ENCODE measurements at regions not wholly inside any gene's neighbourhood (a gene's known extent, or its start where the extent isn't known, plus 50 kb on each side); places are given as distances from the start of the nearest gene placed in this dataset.
A peak's percentile ranks its signal among the peaks of the same experiment; 100 is the strongest.

- H3K36me3 ChIP-seq (ENCODE audit: insufficient read depth): no peaks in the 10 kb centered on the region
Measured at GRCh38 chr6:144714021-144714712, 429.0 kb downstream of the UTRN start.

More at GRCh38 chr6:144714021-144714712, 429.0 kb downstream of the UTRN start:
- Mint-ChIP-seq H3K27ac (no peak overlapping the region), H3K9me3 (no peaks in the 10 kb centered on the region), H3K4me3 (no peak overlapping the region), H3K36me3 (ENCODE audit: low read depth) (no peaks in the 10 kb centered on the region), H3K27me3 (ENCODE audit: insufficient read depth, low read depth, poor library complexity) (peaks cover 2% of the 10 kb centered on the region), H3K4me1 (peaks cover 14% of the 10 kb centered on the region; the same call in 2 of the 3 replicates)
- no peak overlapping the region for H3K4me2 ChIP-seq
- H3F3A ChIP-seq (replicated peaks; ENCODE audit: low read depth): no peaks in the 10 kb centered on the region
- no peaks in the 10 kb centered on the region for H4K20me1 ChIP-seq (replicated peaks; ENCODE audit: insufficient read depth)
- TF ChIP-seq EZH2 (IDR thresholded peaks at IDR 0.05; ENCODE audit: low read depth, unreplicated experiment) (no peak), NANOG (IDR thresholded peaks at IDR 0.05; ENCODE audit: borderline replicate concordance) (no peak), POLR2AphosphoS5 (IDR thresholded peaks at IDR 0.05; ENCODE audit: low read depth) (no peak), CREB1 (CRISPR knock-in tag; IDR thresholded peaks at IDR 0.05; ENCODE audit: low read depth) (no peak), EZH2phosphoT487 (IDR thresholded peaks at IDR 0.05; ENCODE audit: unreplicated experiment) (no peak), ZNF114 (CRISPR knock-in tag; IDR thresholded peaks at IDR 0.05) (no peak), STAT1 (IDR thresholded peaks at IDR 0.05; ENCODE audit: unreplicated experiment) (no peak), ETS1 (IDR thresholded peaks at IDR 0.05) (no peak), JUNB (IDR thresholded peaks at IDR 0.05; ENCODE audit: unreplicated experiment) (no peak)
- TF ChIP-seq, protein P1, sequence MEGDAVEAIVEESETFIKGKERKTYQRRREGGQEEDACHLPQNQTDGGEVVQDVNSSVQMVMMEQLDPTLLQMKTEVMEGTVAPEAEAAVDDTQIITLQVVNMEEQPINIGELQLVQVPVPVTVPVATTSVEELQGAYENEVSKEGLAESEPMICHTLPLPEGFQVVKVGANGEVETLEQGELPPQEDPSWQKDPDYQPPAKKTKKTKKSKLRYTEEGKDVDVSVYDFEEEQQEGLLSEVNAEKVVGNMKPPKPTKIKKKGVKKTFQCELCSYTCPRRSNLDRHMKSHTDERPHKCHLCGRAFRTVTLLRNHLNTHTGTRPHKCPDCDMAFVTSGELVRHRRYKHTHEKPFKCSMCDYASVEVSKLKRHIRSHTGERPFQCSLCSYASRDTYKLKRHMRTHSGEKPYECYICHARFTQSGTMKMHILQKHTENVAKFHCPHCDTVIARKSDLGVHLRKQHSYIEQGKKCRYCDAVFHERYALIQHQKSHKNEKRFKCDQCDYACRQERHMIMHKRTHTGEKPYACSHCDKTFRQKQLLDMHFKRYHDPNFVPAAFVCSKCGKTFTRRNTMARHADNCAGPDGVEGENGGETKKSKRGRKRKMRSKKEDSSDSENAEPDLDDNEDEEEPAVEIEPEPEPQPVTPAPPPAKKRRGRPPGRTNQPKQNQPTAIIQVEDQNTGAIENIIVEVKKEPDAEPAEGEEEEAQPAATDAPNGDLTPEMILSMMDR (conservative IDR thresholded peaks at IDR 0.05; ENCODE audit: low read depth in 2 of 2): no peak
- TF ChIP-seq, protein P2, sequence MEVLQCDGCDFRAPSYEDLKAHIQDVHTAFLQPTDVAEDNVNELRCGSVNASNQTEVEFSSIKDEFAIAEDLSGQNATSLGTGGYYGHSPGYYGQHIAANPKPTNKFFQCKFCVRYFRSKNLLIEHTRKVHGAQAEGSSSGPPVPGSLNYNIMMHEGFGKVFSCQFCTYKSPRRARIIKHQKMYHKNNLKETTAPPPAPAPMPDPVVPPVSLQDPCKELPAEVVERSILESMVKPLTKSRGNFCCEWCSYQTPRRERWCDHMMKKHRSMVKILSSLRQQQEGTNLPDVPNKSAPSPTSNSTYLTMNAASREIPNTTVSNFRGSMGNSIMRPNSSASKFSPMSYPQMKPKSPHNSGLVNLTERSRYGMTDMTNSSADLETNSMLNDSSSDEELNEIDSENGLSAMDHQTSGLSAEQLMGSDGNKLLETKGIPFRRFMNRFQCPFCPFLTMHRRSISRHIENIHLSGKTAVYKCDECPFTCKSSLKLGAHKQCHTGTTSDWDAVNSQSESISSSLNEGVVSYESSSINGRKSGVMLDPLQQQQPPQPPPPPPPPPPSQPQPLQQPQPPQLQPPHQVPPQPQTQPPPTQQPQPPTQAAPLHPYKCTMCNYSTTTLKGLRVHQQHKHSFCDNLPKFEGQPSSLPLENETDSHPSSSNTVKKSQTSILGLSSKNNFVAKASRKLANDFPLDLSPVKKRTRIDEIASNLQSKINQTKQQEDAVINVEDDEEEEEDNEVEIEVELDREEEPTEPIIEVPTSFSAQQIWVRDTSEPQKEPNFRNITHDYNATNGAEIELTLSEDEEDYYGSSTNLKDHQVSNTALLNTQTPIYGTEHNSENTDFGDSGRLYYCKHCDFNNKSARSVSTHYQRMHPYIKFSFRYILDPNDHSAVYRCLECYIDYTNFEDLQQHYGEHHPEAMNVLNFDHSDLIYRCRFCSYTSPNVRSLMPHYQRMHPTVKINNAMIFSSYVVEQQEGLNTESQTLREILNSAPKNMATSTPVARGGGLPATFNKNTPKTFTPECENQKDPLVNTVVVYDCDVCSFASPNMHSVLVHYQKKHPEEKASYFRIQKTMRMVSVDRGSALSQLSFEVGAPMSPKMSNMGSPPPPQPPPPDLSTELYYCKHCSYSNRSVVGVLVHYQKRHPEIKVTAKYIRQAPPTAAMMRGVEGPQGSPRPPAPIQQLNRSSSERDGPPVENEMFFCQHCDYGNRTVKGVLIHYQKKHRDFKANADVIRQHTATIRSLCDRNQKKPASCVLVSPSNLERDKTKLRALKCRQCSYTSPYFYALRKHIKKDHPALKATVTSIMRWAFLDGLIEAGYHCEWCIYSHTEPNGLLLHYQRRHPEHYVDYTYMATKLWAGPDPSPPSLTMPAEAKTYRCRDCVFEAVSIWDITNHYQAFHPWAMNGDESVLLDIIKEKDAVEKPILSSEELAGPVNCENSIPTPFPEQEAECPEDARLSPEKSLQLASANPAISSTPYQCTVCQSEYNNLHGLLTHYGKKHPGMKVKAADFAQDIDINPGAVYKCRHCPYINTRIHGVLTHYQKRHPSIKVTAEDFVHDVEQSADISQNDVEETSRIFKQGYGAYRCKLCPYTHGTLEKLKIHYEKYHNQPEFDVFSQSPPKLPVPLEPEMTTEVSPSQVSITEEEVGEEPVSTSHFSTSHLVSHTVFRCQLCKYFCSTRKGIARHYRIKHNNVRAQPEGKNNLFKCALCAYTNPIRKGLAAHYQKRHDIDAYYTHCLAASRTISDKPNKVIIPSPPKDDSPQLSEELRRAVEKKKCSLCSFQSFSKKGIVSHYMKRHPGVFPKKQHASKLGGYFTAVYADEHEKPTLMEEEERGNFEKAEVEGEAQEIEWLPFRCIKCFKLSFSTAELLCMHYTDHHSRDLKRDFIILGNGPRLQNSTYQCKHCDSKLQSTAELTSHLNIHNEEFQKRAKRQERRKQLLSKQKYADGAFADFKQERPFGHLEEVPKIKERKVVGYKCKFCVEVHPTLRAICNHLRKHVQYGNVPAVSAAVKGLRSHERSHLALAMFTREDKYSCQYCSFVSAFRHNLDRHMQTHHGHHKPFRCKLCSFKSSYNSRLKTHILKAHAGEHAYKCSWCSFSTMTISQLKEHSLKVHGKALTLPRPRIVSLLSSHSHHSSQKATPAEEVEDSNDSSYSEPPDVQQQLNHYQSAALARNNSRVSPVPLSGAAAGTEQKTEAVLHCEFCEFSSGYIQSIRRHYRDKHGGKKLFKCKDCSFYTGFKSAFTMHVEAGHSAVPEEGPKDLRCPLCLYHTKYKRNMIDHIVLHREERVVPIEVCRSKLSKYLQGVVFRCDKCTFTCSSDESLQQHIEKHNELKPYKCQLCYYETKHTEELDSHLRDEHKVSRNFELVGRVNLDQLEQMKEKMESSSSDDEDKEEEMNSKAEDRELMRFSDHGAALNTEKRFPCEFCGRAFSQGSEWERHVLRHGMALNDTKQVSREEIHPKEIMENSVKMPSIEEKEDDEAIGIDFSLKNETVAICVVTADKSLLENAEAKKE (CRISPR knock-in tag; IDR thresholded peaks at IDR 0.05): no peak
- peaks cover 22% of the 10 kb centered on the region for H3K4me1 ChIP-seq (ENCODE audit: insufficient read depth)
- H3K9me2 ChIP-seq (ENCODE audit: insufficient read depth): no peaks in the 10 kb centered on the region; the same call in 1 of the 2 replicates
- ATAC-seq (no peak), DNase-seq (ENCODE audit: low spot score) (no peak)
- H3K79me2 ChIP-seq (replicated peaks; ENCODE audit: insufficient read depth): no peaks in the 10 kb centered on the region
- H2AFZ ChIP-seq: no peak overlapping the region
- no peaks in the 10 kb centered on the region for H3K27me3 ChIP-seq (ENCODE audit: insufficient read depth)
- peak overlapping the region; percentile 39; the same call in 1 of the 2 replicates for H3K27ac ChIP-seq (ENCODE audit: low read depth)
- no peak overlapping the region for H3K4me3 ChIP-seq

Measured in GM23338 (cell line).